Left hindlimb (tissue), 1 donor: ENCODE measurements at regions not wholly inside any gene's neighbourhood (a gene's known extent, or its start where the extent isn't known, plus 50 kb on each side); places are given as distances from the start of the nearest gene placed in this dataset.

Experiments used
- DNase-seq: peaks from one replicate; pipeline ENCODE4 v3.0.0-alpha.2; 2018

GRCh38 chr15:26374806-26375205 is 398.1 kb downstream of the GABRB3 start:
- DNase-seq = no peak

- no peak for DNase-seq
Observed at GRCh38 chr15:26372706-26373105, 400.2 kb downstream of the GABRB3 start.

DNA sequence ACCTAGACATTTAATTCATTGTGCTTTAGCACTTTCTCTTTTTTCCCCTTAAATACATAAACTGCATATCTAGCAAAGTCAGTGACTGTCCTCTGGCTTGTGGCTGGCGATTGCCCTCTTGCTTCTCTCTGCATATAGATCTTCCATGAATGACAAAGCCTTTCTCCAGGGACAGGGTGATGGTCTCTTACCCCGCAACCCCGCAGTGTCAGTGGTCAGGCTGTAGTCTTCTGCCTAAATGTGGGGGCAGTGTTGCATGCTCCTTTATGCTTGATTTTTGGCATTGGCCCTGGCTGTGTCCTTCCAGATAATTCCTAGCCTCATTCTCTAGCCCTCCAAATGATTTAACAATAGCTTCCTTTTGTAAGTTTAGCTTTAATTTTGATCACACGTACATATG is 407.8 kb downstream of the GABRB3 start:
- no peak for DNase-seq

DNA sequence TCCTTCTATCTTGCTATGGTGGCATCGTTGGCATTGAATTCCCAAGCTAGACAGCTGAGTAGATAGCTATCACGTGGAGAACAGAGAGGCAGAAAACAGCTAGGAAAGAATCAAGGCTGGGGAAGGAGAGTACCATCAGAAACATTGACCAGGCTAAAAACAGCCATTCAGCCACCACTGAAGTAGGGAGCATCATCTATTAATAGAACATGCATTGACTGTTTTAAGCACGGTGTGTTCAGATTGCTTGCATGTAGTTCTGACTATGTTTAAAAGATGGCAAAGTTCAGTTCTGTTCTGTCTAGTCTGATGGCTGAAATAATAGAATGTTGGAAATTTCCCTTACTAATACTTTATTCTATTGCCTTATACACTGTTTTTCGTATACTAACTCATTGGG is 413.0 kb downstream of the GABRB3 start:
- DNase-seq = no peak

DNA sequence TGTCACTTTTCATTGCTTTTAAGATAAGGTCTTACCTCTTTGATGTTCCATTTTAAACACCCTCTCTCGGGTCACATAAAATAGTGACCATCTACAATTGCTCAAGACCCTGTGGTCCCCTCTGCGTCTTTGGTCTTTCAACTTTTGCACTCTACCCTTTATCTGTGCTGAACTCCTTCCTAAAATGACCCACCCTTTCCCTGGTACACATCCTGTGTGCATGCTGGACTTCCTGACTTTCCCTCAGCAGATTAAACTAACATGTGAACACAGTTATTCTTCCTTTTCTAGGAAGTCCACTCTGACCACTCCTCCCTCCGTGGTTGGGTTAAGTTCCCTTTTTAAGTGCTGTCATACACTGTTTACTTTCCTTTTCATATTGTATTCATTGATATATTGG is 414.2 kb downstream of the GABRB3 start:
- DNase-seq = no peak

GRCh38 chr15:26357653-26358052 is 415.2 kb downstream of the GABRB3 start:
- no peak for DNase-seq

GRCh38 chr15:26355472-26356074 is 417.3 kb downstream of the GABRB3 start:
- DNase-seq = no peak

DNA sequence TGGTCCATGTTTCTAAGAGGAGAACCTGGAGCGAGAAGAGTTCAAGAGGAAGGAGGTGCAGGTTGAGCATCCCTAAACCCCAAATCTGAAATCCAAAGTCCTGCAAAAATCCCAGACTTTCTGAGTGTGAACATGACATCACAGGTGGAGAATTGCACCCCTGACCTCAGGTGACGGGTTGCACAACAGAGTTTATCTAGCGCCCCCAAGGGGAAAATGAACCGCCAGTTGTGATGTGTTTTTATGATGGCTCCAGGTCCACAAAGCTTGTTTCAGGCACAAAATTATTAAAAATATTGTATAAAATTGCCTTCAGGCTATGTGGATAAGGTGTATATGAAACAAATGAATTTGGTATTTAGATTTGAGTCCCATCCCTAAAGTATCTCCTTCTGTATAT is 420.0 kb downstream of the GABRB3 start:
- DNase-seq = no peak

DNA sequence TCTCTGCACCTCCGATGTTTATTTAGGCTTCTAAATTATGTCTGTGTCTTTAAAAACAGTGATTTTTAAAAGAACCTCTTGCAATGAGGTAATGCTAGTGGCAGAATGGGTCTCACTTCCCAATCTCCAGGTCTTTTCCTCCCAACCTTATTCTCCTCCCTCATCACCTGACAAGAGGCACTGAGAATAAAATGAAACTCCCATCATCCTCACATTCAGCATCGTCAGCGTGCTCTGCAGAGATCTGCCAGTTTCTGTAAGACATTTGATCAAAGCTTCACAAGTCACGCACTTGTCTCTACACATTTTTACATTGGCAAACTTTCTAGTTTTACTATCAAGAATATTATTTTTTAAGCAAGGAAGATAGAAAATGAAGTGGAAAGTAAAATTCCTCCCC is 420.5 kb downstream of the GABRB3 start:
- DNase-seq = no peak

DNA sequence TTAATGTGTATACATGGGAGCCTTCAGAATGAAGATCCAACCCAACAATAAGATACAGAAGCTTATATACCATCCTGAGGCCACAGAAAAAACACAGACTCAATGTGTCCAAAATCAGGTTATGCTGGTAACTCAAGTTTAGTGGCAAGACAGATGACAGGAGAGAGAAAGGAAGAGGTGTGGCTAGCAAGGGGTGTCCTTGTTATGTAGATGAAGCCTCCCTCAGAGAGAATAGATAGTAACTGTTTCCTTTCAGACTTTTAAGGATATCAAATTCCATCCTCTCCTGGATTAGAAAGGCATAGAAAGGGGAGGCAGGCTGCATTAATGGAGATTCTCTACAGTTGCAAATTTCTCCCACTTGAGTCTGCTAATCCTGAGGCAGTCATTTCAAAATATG is 447.4 kb downstream of the GABRB3 start:
- DNase-seq = no peak

DNA sequence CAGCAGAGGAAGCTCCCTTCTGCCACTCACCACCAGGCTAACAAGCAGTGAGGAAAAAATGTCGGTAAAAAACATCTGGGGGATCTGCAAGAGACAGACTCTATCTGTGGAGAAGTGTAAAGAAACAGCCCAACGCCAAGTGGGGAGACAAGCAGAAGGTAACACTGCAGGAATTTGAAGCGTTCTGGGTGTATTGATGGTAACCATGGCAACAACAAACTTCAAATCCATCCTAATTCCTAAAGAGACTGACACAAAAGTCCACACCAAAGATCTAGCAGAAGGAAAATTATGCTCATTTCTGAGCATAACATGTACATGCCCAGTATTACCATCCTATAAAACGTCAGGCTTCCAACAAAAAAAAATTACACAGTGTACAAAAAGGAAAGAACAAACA is 449.3 kb downstream of the GABRB3 start:
- no peak for DNase-seq

DNA sequence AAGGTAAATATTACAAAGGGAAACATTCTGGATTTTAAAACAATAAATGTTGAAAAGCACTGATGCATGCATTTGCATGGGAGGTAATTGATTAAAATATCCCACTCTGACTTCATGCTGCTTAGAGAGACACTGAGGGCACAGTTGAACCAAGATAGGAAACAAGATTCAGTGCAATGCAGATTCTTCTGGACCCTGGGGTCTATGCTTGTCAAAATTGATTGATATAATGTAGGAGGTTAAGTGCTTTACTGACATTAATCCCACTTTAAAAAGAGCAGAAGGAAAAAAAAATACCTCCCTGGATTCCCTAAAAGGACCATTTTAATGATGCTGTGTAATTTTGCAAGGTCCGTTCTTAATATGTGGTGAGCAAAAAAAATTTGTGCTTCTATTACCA is 454.2 kb downstream of the GABRB3 start:
- no peak for DNase-seq

- DNase-seq = no peak
Observed at GRCh38 chr15:26314577-26314976, 451.4 kb upstream of the ATP10A start.

GRCh38 chr15:26311710-26312236 is 448.6 kb upstream of the ATP10A start:
- DNase-seq = no peak

- DNase-seq = no peak
Observed at GRCh38 chr15:26298659-26299170, 435.6 kb upstream of the ATP10A start.

- DNase-seq = no peak
Observed at GRCh38 chr15:26298010-26298658, 435.0 kb upstream of the ATP10A start.

DNA sequence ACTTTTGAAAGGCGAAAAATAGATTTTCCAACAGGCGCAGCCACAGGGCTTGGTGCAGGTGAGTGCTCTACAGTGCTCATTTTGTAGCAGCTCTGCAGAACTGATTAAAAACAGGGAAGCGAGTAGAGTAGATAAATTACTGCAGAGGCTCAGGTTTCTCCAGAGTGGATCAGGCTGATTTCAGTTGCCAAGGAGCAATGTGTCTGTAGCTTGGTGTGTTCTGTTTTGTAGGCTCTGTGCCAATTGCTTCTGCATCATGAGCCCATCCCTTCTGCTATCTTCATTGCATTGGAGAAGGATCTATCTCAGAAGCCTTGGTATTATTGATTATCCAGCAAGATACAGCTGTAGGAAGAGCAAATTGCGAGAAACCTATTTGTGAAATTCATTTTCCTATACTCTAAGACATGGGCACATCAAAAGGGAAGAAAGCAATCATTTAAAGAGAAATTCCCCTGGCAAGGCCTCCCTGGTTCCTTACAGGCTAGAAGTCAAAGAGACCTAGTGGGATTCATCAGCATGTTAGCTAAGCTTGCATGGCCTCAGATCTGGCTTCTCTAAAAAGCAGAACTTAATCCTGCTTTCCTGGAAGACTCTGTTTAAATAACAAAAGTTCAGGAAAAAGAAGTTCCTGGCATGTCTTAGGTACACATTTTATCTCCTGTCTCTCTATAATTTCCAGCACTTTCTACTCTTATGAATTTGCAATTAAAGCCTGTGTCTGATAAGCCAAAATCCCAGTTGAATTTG is 432.4 kb upstream of the ATP10A start:
- no peak for DNase-seq

DNA sequence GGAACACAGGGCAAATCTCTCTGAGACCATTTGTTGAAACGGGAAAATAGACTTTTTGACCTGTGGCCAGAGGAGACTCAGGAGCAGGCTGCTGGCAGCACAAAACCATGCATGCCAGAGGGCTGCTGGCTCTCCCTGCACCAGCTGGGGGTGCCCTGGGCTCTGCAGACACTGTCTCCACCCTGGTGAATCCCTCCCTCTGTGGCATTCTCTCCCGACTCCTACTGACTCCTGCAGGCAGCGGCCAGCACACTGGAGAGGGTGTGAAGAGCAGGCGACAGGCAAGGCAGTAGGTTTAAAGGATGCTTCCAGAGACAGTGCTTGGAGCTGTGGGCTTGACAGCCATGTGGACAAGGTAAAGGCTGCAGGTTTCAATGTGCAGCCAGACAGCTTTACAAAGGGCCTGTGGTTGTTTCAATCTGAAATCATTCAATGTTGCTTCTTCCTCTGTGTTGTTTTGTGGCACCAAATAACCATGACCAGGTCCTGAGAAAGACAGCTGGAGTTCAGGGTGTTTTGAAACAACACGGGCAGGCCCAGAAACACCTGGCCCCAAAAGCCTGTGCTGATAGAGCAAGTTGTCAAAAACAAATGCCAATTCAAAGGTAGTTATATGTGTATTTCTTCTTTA is 431.0 kb upstream of the ATP10A start:
- DNase-seq = no peak

- no peak for DNase-seq
Observed at GRCh38 chr15:26287381-26287780, 424.3 kb upstream of the ATP10A start.

DNA sequence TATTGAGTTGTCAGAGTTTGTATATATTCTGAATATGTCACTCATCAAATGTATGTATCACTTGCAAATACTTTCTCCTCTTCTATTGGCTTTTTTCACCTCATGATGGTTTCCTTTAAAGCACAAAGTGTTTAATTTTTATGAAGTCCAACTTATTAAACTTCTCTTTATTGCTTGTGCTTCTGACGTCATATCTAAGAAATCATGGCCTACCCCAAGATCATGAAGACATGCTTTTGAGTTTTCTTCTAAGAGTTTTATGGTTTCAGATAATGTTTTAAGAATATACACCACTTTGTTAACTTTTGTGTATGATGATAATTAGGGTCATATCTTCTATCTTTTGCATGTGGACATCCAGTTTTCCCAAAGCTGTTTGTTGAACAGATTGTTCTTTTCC is 417.2 kb upstream of the ATP10A start:
- no peak for DNase-seq

DNA sequence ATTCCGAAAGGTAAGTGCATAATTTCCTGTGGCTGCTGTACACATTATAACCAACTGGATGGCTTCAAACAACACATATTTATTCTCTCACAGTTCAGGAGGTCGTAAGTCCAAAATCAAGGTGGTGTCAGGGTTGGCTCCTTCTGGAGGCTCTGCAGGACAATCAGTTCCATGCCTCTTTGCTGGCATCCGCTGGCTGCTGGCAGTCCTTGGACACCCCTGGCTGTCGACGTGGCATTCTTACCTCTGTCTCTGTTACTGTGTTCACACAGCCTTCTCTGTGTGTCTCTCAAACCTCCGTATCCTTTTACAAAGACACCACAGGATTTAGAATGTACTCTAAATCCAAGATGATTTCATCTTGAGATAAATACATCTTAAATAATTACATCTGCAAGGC is 398.8 kb upstream of the ATP10A start:
- no peak for DNase-seq

GRCh38 chr15:26261413-26261812 is 398.3 kb upstream of the ATP10A start:
- DNase-seq = no peak

DNA sequence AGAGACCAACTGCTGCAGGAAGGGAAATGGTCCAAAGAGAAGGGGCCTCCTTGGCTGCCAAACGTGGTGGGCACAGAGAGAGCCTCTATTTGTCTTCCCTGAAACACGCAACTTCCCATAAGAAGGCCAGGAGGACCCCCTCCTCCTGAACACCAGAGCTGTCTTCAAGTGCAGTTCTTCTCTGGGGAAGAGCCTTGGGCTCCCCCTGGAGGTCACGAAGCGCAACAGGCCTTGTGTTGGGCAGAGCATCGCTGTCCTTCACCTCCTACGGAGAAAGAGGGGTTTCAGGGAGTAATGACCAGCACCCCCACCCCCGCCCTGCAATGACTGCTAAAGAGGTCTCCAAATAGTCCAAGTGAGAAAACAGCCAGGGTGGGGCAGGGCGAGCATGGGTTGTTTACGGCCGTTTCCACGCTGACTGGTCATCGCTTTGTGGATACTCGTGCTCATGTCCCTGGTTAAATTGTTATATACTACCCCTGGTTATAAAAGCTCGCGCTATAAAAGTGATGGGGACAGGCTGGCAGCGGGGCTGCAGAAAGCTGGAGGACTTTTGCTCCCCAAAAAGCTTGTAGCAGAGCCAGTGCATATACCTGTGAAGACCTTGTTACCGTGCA is 397.5 kb upstream of the ATP10A start:
- no peak for DNase-seq
